Anterior cingulate cortex (tissue), 58 donors: ENCODE measurements at regions not wholly inside any gene's neighbourhood (a gene's known extent, or its start where the extent isn't known, plus 50 kb on each side); places are given as distances from the start of the nearest gene placed in this dataset.
A peak's percentile ranks its signal among the peaks of the same experiment; 100 is the strongest.

Source experiments
- DNase-seq, 58 donors: peaks; one replicate each; lab custom pipeline; 2025; lab: John Stamatoyannopoulos, UW

GRCh38 chr2:88296247-88296646 lies 126.1 kb downstream of the THNSL2 start:
- DNase-seq = no peak

DNA sequence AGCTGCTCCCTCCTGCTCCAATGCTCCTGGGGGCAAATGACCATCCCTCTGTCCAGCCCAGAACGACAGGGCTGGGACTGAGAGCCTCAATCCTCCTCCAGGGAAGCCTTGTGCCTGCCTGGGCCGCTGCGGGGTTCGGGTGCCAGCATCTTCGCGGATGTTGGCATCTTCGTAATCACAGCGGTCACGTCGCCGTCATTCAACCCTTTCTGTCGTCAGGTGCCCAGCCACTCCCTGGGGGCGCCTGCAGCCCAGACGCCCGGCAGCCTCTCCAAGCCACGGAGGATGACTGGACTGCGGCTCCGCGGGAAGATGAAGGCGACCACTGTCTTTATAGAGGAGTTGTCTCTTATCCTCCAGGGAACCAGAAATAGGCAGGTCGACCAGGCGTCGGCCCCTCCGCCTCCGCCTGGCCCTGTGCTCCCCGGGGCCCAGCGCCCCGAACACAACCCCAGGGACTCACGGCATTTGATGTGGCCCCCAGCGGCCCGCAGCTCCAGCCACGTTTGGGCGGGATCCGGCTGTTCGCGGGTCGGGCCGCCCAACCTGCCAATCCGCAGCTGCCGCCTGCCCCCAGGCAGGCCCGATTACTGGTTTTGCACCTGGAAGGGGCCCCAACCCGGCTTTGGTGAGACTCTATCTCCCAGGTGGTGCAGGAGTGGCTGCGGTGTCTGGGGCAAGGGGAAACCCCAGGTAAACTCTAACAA lies 113.9 kb downstream of the THNSL2 start:
- DNase-seq = no peak

- DNase-seq = peak in 10 of 58 donors; percentile 1 to 62 (median 10)
Measured at GRCh38 chr2:88281302-88282217, 111.4 kb downstream of the THNSL2 start.

DNA sequence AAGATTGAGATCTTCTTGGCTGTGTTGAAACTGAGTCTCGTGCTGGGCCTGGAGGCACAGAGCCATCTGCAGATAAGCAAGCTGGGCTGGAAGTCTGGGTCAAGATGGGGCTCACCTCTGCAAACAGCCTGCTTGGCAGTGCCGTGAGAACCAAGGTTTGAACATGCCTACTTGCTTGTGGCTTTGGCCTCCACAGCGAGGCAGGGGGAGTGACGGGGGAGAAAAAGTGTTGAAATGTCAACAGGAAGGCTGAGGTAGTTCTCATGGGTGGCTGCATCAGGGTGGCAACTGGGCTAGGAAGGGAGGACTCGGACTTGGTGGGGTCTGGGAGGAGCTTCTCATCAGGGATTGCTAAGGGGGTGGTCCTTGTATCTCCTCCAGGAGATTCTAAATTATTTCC lies 99.7 kb downstream of the THNSL2 start:
- no peak for DNase-seq

DNA sequence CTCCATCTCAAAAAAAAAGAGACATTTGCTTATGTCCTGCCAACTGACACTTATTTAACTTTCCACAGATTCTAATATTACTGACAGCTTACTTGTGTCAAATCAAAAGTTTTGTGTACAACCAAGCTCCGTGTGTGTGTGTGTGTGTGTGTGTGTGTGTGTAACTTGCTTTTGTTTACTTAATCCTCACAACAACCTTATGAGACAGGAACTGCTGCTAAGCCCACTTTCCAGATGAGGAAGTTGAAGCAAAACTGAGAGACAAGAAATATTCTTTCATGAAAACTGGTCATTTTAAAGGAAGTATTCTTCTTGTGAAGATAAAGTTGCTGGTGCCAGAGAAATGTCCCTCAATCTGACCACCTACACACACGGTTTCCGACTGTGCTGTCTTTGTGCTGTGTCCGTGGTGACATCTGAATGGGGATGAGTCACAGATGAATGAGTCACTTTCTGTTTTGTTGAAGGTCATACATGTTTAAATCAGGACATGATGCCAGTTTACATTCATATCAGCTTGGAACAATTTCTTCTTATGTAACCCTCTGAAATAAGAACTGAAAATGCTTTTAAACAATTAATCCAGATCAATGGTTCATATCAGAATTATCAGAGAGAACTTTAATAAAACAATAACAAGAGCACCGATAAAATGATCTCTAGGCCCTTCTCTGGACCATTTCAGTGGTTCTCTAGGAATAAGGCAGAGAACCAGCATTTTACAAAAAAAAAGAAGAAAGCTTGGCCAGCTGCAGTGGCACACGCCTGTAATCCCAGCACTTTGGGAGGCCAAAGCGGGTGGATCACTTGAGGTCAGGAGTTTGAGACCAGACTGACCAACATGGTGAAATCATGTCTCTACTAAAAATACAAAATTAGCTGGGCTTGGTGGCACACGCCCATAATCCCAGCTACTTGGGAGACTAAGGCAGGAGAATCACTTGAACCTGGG lies 95.5 kb downstream of the THNSL2 start:
- DNase-seq = peak in 11 of 58 donors; percentile 1 to 39 (median 5)

- no peak for DNase-seq
Measured at GRCh38 chr2:88263861-88264260, 93.7 kb downstream of the THNSL2 start.

DNA sequence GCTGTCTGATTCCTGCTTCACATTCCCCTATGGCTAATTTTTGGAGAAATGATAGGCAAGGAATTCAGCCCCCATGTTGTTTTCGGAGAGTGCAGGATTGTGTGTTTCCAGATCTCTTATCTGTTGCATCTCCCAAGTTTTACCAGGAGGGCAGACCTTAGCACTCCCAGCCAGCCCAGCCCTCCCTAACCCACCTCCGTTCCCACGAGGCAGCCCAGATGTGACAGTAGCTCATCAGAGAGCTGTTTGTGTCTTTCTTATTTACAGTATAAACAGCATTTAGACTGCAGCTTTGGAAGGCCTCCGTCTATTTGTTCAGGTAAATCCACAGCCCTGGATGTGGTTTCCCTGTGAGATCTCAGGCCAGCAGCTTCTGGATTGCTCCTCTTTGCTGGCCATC lies 91.6 kb downstream of the THNSL2 start:
- no peak for DNase-seq

DNA sequence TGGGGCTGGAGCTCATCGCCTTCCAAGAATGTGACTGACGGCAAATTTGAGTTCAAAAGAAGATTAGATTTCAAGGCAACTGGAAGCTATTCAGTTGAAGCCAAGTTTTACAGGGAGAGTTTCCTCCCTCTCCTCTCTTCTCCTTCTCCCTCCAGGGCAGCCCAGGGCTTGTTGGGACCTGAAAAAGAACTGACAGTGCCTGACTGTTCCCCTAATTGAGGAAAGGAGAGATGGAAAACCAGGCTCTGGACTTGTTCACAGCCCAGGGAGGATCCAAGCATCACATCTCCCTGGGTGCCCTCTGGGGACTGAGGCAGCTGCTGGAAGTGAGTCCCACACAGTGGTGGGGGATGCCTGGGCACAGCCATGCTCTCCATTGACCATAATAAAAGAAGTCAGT lies 88.1 kb downstream of the THNSL2 start:
- no peak for DNase-seq

DNA sequence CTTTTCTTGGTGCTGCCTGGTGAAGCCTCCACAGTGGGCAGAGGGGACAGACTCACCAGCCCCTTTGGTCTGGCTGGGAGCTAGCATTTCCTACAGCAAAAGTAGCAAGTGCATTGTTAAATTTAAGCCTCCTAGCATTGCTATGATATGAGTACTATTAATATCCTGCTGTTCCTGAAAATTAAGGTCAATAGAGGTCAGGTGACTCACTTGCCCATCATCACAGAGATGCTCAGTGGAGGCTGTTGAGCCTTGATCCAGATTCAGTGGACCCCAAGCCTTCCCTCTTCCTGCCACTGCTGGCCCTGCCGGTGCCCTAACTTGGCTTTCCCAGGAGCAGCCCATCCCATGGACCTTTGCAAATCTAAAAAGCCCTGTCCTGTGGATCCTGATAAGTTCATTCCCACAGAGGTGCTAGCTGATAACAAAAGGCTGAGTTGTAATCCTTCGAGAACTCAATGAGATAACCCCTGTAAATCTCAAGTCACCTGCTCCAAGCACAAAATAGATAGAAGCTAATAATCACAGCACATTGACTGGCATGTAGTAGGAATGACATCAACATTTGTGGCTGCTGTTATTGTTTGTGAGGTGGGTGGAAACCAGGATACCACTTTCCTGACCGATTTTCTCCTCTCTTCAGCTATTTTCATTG lies 84.4 kb downstream of the THNSL2 start:
- no peak for DNase-seq

GRCh38 chr2:88253997-88254396 lies 83.9 kb downstream of the THNSL2 start:
- DNase-seq = no peak

DNA sequence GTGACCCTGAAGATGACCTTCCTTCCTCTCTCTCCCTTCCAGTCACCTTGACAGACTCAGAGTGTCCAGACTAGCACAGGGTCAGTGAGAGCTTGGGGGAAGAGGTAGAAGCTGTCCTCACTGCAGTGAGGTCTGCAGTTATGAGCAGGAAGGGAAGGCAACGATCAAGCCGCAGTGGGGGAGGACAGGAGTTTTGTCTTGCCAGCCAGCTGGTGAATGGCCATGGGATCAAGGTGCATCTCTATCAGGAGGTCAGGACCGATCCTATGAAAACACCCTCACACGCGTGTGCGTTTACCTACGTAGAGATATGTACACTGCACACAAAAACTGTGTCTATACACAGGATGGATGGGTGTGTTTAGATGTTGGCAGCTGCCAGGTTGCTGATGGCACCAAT lies 83.2 kb downstream of the THNSL2 start:
- DNase-seq = no peak

DNA sequence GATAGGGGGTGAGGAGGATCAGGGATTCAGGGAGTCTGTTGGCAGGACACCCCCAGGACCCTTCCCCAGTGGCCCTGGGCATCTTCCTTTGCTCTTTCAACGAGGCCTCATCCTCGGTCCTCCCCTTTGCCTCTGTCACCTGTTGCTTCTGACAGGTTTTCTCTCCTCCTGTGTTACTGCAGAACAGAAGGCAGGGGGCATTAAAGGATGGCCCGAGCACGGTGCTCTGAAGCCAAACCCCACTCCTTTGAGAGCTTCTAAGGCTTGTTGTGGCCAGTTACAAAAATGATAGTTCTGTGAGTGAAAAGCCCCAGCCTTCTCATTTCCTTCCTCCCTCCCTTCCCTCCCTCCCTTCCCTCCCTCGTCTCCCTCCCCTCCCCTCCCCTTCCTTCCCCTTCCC lies 82.5 kb downstream of the THNSL2 start:
- DNase-seq = no peak

DNA sequence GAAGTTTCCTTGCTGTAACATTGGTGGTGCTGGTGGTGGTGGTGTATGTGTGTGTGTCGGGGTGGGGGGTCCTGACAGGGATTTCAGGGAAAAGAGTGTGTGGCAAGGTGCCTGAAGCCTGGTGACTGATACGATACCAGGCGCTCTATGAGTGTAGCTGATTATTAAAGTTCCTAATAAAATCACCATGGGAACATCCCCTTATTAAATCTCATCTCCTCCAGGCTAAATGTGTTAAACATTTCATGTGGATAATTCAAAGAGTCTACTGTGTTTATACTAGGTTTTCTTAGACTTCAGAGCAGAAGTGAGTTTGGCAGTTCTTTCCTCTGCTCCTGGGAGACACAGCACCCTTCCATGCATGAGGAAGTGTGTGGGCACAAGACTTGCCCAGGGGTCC lies 82.0 kb downstream of the THNSL2 start:
- DNase-seq = no peak

- DNase-seq = no peak
Measured at GRCh38 chr2:88250404-88250803, 80.3 kb downstream of the THNSL2 start.

DNA sequence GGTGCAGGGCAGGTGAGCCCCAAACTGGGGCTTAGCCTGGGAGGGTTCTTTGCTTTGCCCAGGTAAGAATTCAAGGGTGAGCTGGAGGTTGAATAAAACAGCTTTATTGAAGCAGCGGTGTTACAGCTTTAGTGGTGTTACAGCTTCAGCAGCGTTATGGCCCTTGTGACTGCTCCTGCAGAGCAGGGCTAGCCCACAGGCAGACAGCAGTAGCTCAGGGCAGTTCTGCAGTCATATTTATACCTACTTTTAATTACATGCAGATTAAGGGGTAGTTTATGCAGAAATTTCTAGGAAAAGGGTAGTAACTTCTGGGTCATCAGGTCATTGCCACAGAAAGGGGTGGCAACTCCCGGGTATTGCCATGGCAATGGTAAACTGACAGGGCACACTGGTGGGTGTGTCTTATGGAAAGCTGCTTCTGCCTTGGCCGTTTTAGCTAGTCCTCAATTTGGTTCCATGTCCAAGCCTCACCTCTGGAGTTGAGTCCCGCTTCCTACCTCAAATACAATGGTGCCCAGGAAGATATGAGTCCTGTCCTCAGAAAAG lies 78.2 kb downstream of the THNSL2 start:
- DNase-seq = no peak

- no peak for DNase-seq
Measured at GRCh38 chr2:88247531-88247930, 77.4 kb downstream of the THNSL2 start.

GRCh38 chr2:88245109-88245508 lies 75.0 kb downstream of the THNSL2 start:
- DNase-seq = no peak

DNA sequence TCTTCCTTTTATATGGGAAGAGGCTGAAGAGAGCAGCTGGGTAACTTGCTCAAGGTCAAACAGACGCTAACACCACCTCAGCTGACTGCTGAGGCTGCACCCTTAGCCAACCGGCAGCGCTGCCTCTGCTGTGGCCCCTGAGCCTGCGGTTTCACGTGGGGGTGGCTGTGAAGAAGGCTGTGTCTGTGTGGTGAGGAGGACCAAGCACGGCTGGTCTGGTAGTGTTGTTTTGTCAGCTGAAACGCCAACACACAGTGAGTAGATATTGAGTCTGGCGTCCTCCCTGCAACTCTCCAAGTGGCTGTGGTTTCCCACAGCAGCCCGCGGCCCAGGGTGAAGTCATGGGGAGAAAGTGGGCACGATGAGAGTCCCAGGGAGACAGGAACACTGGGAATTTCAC lies 69.6 kb downstream of the THNSL2 start:
- DNase-seq = no peak

DNA sequence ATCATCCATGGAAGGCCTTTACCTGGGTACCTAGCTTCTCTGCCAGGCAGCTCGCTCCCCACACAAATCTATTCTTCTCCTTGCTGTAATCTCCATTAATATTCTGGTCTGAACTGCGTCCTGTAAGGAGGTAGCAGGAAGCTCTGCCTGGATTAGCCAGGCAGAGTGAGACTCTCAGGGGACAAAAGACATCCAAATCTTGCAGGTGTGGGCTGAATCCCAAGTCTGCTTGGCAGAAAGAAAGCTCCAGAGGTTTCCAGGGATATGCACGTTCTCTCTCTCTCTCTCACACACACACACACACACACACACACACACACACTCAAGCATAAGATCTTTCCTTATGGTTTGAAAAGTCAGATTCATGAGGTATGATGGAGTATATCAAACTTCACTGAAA lies 66.5 kb downstream of the THNSL2 start:
- DNase-seq = no peak
